ENCODE measurements at regions not wholly inside any gene's neighbourhood (a gene's known extent, or its start where the extent isn't known, plus 50 kb on each side); places are given as distances from the start of the nearest gene placed in this dataset.
A peak's percentile ranks its signal among the peaks of the same experiment; 100 is the strongest.

- Histone ChIP-seq H3K79me2 (ENCODE audit: insufficient read depth) (no peaks in the 10 kb centered on the region), H4K20me1 (ENCODE audit: insufficient read depth) (no peaks in the 10 kb centered on the region), H3K9me2 (ENCODE audit: insufficient read depth) (no peaks in the 10 kb centered on the region), H3K27me3 (replicated peaks; ENCODE audit: insufficient read depth) (no peaks in the 10 kb centered on the region), H3K4me1 (ENCODE audit: insufficient read depth) (peaks cover 35% of the 10 kb centered on the region), H3K36me3 (ENCODE audit: low read depth) (no peaks in the 10 kb centered on the region), H3K27ac (no peak overlapping the region), H3K9me3 (ENCODE audit: low read depth) (no peaks in the 10 kb centered on the region), H3K9ac (no peak overlapping the region), H3F3A (ENCODE audit: insufficient read depth) (peaks cover 23% of the 10 kb centered on the region), H3K4me2 (ENCODE audit: unreplicated experiment) (no peak overlapping the region), H3K4me3 (no peak overlapping the region), H2AFZ (peak overlapping the region; percentile 64)
- in situ Hi-C loops (cut with MboI) = no loop called here
- no peak for DNase-seq
- WGBS, 2 experiments (ENCODE audit: low coverage in 1 of 2, low lambda C conversion rate in 2 of 2, missing lambda C conversion rate in 2 of 2) = 81 to 82% methylated on average over 15 of the region's 15 CpGs
- TF ChIP-seq EZH2phosphoT487 (IDR thresholded peaks at IDR 0.05; ENCODE audit: insufficient read depth, low read depth) (no peak), EZH2 (IDR thresholded peaks at IDR 0.05; ENCODE audit: insufficient read depth, poor library complexity, severe bottlenecking) (no peak)
Observed at GRCh38 chr2:43070676-43071502, 155.5 kb downstream of the ZFP36L2 start.

GRCh38 chr2:43070030-43070429 is 156.4 kb downstream of the ZFP36L2 start:
- in situ Hi-C loops (cut with MboI) = no loop called here
- H4K20me1 ChIP-seq (ENCODE audit: insufficient read depth) = no peaks in the 10 kb centered on the region
- H3K9ac ChIP-seq = no peak overlapping the region
- TF ChIP-seq EZH2 (IDR thresholded peaks at IDR 0.05; ENCODE audit: insufficient read depth, poor library complexity, severe bottlenecking) (no peak), EZH2phosphoT487 (IDR thresholded peaks at IDR 0.05; ENCODE audit: insufficient read depth, low read depth) (no peak)
- H3K27ac ChIP-seq = no peak overlapping the region
- no peak for DNase-seq
- H3K9me2 ChIP-seq (ENCODE audit: insufficient read depth) = no peaks in the 10 kb centered on the region
- peaks cover 27% of the 10 kb centered on the region for H3K4me1 ChIP-seq (ENCODE audit: insufficient read depth)
- no peaks in the 10 kb centered on the region for H3K27me3 ChIP-seq (replicated peaks; ENCODE audit: insufficient read depth)
- no peaks in the 10 kb centered on the region for H3K36me3 ChIP-seq (ENCODE audit: low read depth)
- 84 to 98% methylated on average over 2 of the region's 3 CpGs for WGBS, 2 experiments (ENCODE audit: low coverage in 1 of 2, low lambda C conversion rate in 2 of 2, missing lambda C conversion rate in 2 of 2)
- no peak overlapping the region for H3K4me2 ChIP-seq (ENCODE audit: unreplicated experiment)
- no peaks in the 10 kb centered on the region for H3K79me2 ChIP-seq (ENCODE audit: insufficient read depth)
- peaks cover 17% of the 10 kb centered on the region for H3F3A ChIP-seq (ENCODE audit: insufficient read depth)
- no peaks in the 10 kb centered on the region for H3K9me3 ChIP-seq (ENCODE audit: low read depth)
- H2AFZ ChIP-seq = no peak overlapping the region
- H3K4me3 ChIP-seq = no peak overlapping the region

GRCh38 chr2:43068631-43069517 is 157.5 kb downstream of the ZFP36L2 start:
- Histone ChIP-seq H3K4me3 (no peak overlapping the region), H3K36me3 (ENCODE audit: low read depth) (no peaks in the 10 kb centered on the region), H3K9ac (no peak overlapping the region), H3K27me3 (replicated peaks; ENCODE audit: insufficient read depth) (no peaks in the 10 kb centered on the region), H3K4me1 (ENCODE audit: insufficient read depth) (peaks cover 17% of the 10 kb centered on the region), H4K20me1 (ENCODE audit: insufficient read depth) (no peaks in the 10 kb centered on the region), H3K27ac (no peak overlapping the region), H3K4me2 (ENCODE audit: unreplicated experiment) (no peak overlapping the region), H3K79me2 (ENCODE audit: insufficient read depth) (no peaks in the 10 kb centered on the region), H2AFZ (no peak overlapping the region), H3K9me3 (ENCODE audit: low read depth) (no peaks in the 10 kb centered on the region), H3K9me2 (ENCODE audit: insufficient read depth) (no peaks in the 10 kb centered on the region), H3F3A (ENCODE audit: insufficient read depth) (peaks cover 7% of the 10 kb centered on the region)
- 91 to 93% methylated on average over 16 of the region's 16 CpGs for WGBS, 2 experiments (ENCODE audit: low coverage in 1 of 2, low lambda C conversion rate in 2 of 2, missing lambda C conversion rate in 2 of 2)
- in situ Hi-C loops (cut with MboI) = no loop called here
- TF ChIP-seq EZH2phosphoT487 (IDR thresholded peaks at IDR 0.05; ENCODE audit: insufficient read depth, low read depth) = no peak
- no peak for TF ChIP-seq EZH2 (IDR thresholded peaks at IDR 0.05; ENCODE audit: insufficient read depth, poor library complexity, severe bottlenecking)
- DNase-seq = no peak

- DNase-seq = no peak
- in situ Hi-C loops (cut with MboI) = no loop called here
- Histone ChIP-seq H3K4me1 (ENCODE audit: insufficient read depth) (peaks cover 9% of the 10 kb centered on the region), H3K36me3 (ENCODE audit: low read depth) (no peaks in the 10 kb centered on the region), H3K27ac (no peak overlapping the region), H3K79me2 (ENCODE audit: insufficient read depth) (no peaks in the 10 kb centered on the region), H3K9ac (no peak overlapping the region), H3F3A (ENCODE audit: insufficient read depth) (0 out of 2 replicates have a peak, but pooled peaks cover under 1% of the 10 kb centered on the region), H2AFZ (no peak overlapping the region), H3K4me3 (no peak overlapping the region), H3K9me3 (ENCODE audit: low read depth) (no peaks in the 10 kb centered on the region), H4K20me1 (ENCODE audit: insufficient read depth) (no peaks in the 10 kb centered on the region), H3K4me2 (ENCODE audit: unreplicated experiment) (no peak overlapping the region), H3K27me3 (replicated peaks; ENCODE audit: insufficient read depth) (no peaks in the 10 kb centered on the region), H3K9me2 (ENCODE audit: insufficient read depth) (no peaks in the 10 kb centered on the region)
- TF ChIP-seq EZH2phosphoT487 (IDR thresholded peaks at IDR 0.05; ENCODE audit: insufficient read depth, low read depth) (no peak), EZH2 (IDR thresholded peaks at IDR 0.05; ENCODE audit: insufficient read depth, poor library complexity, severe bottlenecking) (no peak)
- 91 to 95% methylated on average over 12 to 51 of the region's 51 CpGs for WGBS, 2 experiments (ENCODE audit: low coverage in 1 of 2, low lambda C conversion rate in 2 of 2, missing lambda C conversion rate in 2 of 2)
Observed at GRCh38 chr2:43068041-43068533, 158.3 kb downstream of the ZFP36L2 start.
